GM18868 (cell line): ENCODE measurements at regions not wholly inside any gene's neighbourhood (a gene's known extent, or its start where the extent isn't known, plus 50 kb on each side); places are given as distances from the start of the nearest gene placed in this dataset.
"Not testable (repeated sequence)": the region's sequence is repeated elsewhere in the genome, so short reads cannot be mapped to it uniquely, and the experiment has no call there.

Experiments
- ATAC-seq: cut with Tn5 transposase; IDR thresholded peaks from one replicate; pipeline ENCODE4 v1.9.1; 2021; ENCODE audit warnings: mild to moderate bottlenecking, moderate library complexity; ENCODE audit not compliant: unreplicated experiment

DNA sequence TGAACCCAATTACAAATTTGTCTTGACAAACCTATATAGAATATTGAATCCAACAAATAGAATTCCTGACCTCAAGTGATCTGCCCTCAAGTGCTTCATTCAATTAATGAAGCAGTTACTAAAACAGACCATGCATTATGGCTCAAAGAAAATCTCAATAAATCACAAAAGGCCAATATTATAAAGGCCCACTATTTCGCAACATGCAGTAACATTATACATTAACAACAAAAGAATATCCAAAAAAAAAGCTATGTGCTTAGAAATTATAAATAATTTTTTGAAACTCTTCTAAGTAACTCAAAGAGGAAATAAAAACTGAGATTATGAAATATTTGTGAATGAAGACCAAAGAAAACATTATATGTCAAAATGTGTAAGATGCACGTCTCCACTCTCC lies 177.7 kb downstream of the ZNF674 start:
- no peak for ATAC-seq

DNA sequence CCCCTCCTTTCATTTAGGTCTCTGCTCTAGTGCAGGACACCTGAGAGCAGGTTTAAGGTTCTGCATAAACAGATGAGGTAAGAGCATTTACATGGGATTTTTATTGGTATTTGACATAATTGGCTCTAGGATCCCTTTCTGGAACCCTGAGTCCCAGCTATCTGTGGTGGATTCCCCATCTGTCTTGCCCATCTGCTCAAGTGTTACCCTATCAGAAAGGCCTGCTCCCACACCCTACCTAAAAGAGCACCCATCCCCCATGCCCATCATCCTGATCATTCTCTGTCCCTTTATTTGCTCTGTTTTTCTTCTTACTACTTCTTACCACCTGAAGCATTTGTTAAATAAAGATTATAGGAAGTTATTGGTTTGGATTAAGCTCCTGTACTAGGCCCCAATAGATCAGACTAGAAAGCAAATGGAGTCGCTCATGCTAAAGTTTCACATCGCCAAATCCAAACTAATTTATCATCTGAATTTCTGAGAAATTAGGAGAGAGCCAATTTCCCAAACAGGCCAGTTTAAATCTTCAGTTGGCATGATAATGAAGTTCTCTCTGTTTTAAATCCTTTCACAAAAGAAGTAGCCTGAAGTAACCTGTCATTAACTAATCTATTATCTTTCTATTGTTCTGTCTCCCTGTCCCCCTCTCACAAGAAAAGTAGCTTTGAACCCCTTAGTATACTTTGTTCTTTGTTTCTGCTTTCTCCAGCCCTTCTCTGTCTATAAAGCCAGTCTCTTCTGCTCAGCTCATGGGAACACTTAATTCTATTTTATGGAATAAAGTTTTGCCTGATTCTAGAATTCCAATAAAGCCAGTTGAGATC lies 178.6 kb downstream of the ZNF674 start:
- no peak for ATAC-seq

DNA sequence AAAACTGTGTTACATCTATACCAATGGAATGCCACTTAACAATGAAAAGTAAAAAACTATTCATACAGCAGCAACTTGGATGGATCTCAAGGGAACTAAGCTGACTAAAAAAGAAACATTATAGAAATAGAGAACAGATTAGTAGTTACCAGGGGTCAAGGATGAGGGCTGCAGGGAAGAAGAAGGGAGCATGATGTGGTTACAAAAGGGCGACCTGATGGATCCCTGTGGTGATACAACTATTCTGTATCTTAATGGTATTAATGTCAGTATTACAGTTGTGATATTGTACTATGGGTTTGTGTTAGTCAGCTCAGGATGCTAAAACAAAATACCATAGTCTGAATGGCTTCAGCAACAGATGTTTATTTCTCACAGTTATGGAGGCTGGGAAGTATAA lies 190.7 kb downstream of the ZNF674 start:
- ATAC-seq, result no peak

DNA sequence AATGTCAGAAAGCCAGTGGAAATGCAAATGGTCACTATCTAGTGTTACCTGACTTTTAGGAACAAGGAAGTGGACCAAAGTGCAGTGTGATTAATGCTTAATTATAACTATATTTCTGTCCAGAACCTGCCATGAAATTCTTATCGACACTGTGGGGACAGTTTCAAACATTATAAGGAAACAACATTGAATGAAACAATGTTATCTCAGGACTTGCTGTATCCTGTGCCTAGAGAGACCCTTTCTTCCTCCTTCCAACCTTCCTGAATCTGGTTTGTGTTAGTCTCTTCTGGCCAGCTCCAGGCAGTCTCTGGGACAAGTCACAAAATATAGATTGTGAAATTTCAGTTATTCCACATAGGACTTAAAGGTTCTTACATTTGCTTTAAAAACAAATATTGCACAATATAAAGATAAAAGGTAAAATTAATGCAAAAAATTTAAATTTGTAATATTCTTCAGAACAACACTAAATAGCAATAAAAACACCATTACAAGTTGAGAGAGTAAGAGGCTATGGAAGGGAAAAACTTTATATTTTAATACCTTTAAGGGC lies 203.4 kb downstream of the ZNF674 start:
- ATAC-seq, result no peak

DNA sequence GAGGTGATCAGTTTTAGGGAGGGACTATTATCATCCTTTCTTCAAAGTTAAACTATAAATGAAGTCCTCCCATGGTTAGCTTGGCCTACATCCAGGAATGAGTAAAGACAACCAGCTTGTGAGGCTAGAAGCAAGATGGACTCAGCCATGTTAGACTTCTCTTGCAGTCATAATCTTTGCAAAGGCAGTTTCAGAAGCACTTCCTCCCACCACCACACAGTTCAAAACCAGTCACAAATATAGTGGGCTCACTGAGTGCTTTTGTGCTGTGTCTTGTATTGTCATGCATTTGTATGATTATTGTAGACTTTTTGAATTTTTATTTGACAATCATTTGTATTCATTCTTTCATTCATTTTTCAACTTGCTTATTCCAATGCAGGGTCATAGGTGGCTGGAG lies 204.5 kb downstream of the ZNF674 start:
- ATAC-seq, result peak; percentile 43

DNA sequence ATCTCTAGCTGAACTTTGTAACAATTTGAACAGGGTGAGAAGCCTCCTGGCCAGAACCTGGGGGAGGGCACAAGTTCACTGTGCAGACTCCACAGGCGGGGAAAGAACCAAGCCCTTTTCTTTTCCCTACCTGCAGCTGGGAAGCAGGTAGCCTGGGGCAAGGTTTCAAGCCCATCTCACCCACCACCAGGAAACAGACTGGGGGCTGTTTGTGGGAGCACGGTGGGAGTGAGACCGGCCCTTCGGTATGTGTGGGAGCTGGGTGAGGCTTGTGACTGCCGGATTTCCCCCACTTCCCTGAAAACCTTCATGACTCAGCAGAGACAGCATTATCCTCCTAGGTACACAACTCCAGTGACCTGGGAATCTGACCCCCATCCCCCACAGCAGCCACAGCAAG lies 211.7 kb downstream of the ZNF674 start:
- ATAC-seq, result no peak

DNA sequence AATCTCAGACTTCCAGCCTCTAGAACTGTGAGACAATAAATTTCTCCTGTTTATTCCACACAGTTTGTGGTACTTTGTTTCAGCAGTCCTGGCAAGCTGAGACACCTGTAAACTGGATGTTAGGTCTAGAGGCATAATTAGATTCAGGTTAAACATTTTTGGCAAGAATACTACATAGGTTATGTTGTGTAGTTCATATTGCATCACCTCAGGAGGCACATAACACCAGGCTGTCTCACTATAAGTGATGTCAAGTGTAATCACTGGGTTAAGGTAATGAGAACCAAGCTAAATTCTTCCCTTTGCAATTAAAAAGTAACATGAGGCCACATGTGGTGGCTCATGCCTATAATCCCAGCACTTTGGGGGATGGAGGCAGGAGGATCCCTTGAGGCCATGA lies 214.2 kb downstream of the ZNF674 start:
- ATAC-seq, result no peak

DNA sequence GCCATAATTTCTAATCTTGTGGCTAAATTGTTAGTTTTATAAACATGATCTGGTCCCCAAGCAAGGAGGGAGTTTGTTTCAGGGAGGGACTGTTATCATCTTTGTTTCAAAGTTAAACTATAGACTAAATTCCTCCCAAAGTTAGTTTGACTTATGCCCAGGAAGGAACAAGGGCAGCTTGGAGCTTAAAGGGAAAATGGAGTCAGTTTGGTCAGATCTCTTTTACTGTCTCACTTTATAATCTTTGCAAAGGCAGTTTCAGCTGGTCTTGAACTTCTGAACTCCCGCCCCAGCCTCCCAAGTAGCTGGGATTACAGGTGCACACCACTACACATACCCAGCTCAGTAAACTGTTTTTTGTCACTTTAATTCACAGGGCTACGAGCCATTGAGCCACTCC lies 214.7 kb downstream of the ZNF674 start:
- ATAC-seq, result no peak

DNA sequence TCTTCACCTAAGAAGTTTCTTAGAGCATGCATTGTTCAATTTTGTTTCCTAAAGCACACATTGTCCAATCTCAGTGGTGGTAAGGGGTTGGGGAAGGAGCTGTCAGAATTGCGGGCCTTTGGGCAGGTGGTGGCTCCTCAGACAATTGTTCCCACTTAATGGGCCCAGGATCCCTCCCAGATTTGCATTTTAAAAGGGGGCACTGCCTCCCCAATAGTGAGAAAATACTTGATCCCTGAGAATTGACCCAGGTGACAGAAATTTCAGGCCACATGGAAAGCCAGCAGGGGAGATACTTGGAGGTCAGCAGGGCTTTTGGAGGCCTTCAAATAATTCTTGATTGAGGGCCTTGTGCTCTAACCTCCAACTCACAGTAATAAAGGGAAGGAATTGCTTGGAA lies 217.1 kb downstream of the ZNF674 start:
- ATAC-seq, result no peak

DNA sequence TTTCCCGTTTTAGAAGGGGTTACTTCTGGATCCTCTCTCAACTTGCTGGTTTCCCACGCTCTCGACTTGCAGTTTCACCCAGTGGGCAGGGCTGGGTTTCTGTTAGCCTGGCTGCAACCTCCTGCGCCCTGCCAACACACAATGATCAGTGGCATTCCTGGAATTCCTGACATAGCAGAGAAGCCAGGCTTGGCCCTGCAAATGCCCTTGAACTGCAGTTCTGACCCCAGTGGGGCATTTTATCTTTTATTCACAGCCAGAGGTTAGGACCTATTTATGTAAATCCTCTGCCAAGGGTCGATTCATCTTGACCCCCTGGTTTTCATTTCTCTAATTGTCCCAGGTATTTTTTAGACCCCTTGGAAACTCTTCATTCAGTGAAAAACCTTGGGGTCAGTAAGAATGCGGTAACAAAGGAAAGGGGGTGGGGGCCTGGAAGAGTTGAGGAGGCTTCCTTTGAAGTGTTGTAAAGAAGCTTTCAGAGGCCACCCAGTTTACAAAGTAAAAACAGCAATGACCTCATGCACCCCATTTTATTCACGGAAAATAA lies 217.6 kb downstream of the ZNF674 start:
- ATAC-seq, result no peak

DNA sequence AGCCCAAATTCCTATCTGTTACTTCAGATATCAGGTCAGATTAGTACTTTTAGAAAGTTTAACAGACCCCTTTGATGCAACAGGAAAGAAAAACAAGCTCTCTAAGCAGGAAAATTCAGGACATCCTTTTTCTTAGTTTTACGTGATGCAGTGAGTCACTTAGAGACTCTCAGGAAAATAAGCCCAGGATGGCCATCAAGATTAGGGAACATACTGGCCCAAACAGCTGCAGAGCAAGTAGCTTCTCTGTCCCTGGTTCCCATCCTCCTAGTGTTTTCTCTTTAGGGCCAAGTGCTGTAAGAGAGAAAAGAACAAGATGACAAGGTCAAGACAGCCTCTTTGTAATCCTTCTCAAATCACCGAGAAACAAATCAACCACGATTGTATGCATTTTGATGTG lies 219.1 kb downstream of the ZNF674 start:
- ATAC-seq, result no peak

DNA sequence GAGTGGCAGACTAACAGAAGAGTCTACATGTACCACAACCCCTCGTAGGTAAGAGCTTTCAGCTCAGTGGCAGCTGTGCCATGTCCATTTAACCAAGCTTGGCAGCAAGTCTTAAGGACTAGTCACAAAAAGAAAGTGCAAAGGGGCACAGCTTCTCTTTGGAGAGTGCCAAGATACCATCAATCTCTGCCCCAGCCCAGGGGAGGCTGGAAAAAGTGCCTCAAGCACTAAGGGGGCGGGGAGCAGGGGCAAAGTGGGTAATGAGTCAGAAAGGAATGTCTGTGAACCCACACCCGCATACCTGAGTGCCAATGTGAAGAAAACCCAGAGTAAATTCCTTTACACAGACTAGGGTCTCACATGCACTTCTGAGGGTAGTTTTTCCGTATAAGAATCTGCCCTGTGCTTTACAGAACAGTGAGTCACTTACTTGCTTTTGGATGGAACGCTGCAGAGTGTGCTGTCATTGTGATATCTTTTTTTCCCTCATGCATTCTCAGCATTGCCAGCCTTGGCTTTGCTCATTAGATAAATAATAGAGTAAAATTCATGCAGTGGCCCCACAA lies 219.8 kb downstream of the ZNF674 start:
- ATAC-seq, result no peak

DNA sequence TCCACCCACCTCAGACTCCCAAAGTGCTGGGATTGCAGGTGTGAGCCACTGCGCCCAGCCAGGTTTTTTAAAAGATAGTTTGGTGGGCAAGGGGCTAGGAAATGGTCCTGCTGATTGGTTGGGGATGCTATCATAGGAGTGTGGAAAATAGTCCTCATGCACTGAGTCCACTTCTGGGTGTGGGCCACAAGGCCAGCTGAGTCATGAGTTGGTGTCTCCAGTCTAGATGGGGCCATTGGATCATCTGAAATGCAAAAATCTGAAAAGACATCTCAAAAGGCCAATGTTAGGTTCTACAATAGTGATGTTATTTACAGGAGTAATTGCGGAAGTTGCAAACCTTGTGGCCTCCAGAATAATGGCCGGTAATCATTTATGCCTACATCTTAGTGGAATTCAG lies 221.1 kb downstream of the ZNF674 start:
- ATAC-seq, result no peak

DNA sequence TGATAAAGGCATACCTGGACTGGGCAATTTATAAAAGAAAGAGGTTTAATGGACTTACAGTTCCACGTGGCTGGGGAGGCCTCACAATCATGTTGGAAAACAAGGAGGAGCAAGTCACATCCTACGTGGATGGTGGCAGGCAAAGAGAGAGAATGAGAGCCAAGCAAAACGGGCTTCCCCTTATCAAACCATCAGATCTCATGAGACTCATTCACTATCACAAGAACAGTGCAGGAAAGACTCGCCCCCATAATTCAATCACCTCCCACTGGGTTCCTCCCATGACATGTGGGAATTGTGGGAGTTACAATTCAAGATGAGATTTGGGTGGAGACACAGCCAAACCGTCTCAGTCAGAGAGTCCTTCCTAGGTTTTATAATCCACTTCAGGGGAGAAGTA lies 222.3 kb downstream of the ZNF674 start:
- not testable (repeated sequence) for ATAC-seq

DNA sequence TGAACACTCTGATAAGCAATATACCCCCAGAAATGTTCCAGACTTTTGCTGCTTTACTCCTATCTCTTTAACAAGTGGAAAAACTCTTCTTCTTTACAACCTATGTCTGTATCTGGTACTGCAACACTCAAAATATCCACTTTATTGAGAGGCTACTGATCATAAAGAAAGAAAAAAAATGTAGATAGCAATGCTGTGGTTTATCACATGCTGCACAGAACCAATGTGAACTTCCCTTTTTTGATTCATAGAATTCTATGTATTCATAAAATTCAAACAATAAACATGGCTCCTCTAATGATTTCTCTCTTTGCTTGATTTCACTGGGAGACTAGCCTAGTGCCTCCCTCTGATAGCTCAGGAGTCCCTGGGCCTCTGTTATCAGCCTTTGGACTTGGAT lies 223.5 kb downstream of the ZNF674 start:
- no peak for ATAC-seq

DNA sequence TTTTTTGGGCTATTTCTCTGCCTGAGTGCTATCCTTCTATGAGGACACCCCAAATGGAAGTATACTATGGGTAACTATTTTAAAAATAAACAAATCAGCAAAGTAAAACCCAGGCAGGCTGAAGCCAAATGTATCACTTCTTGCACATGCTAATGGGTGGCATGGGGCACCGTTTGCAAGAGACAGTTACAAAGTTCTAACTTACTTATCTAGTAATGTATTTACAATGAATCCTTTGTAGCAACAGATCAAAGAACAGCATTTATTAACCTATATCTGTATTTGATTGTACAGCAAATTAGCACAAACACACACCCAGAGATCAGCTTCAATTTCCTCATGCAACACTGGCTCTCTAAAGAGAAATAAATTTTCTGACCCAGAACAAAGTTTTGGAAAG lies 225.5 kb downstream of the ZNF674 start:
- ATAC-seq, result no peak

DNA sequence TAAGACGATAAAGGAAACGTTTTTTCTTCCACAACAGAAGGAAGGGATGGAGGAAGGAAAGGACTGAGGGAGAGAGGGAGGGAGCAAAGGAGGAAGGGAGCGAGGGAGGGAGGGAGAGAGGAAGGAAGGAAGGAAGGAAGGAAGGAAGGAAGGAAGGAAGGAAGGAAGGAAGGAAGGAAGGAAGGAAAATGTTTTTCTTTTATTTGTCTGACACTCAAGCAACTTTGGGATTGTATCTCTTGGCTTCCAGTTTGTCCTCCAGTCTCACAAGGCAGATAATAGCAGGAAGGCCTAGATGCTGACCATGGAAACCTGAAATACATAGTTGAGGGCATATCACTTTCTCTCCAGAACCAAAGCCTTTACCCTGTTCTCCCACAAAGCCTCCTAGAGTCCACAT lies 226.7 kb downstream of the ZNF674 start:
- ATAC-seq, result no peak

DNA sequence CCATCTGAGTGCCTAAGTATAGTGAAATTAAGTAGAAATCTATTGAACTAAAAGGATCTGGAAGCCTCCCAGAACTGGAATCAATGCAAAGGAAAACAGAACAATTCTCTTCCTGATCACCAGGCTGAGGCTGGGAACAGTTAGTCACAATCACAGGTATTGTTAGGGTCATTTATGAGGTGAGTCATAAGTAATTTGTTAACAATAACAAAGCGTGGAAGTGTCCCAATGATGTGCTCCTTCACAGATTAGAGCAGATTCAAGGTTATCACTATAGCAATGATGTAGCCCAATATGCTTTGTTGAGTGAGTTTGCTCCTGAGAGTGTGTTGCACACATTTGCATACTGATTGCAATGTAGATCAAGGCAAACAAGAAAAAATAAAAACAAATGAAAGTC lies 228.1 kb downstream of the ZNF674 start:
- ATAC-seq, result no peak

DNA sequence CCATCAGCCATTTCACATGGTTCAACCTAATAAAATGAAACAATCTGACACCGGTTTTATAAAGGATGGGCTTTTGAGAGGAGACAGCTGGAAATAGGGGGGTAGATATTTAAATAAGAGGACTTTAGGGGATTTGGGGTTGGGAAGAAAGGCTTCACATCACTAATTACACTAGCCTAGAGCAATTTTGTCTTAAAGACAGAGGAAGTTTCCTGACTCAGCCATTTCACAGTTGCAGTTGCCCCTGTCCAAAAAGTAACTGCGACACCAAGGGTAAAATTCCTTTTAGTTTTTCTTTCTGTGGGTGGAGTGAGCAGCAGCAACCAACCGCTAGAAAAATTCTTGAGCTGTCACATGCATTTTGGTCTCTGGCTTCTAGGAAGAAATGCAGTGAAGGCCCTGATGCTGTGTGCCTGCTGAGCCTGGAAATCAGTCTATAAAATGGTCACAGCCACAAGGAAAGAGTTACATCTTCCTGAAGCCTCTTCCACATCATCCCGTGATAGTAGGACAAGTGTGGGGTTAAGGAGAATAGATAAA lies 233.6 kb downstream of the ZNF674 start:
- no peak for ATAC-seq

DNA sequence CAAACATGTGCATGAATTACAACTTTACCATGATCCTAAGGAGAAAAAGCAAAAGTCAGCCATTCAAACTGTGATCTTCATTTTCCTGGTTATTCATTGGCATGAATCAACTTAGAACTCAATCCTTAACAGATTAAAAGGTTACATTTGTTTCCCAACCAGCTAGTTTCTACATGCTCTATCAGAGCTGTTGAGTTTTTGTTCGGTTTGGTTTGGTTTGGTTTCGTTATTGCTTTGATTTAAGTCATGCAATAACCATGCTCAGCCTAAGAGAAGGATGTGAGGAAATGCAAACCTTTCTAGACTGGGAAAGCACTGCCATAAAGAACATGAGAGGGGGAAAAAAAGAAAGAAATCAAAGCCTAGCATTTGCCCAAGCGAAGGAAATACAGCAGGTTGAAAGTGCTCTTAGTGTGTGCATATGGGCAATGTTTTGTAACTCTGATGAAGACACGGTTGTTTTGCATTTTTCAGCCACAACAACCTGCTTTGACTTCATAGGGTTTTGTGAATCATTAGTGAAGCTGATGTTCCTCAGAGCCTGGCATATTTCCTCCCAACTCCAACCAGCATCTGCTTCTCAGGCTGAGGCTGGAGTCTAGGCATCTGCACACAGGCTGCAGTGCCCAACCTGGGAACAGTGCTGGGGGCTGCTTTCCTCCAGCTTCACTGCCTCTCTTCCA lies 234.3 kb downstream of the ZNF674 start:
- no peak for ATAC-seq

DNA sequence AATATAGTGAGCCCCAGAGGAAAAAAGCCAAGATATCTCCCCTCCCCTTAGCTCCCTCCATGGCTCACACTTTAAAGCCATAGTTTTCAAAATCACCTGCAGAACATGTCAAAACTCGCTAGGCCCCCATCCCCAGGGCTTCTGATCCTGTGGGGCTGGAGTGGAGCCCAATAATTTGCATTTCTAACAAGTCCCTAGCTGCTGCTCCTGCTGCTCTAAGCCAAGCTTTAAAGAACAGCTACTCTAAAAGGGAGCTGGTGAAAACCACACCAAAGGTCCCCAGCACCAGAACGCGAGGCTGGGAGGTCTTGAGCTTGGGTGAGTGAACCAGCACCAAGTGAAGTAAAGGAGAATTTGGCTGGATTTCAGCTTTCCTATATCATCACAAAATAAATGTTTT lies 237.1 kb downstream of the ZNF674 start:
- no peak for ATAC-seq
